Thyroid gland (tissue), 4 donors: ENCODE measurements at regions not wholly inside any gene's neighbourhood (a gene's known extent, or its start where the extent isn't known, plus 50 kb on each side); places are given as distances from the start of the nearest gene placed in this dataset.

Experiments
- DNase-seq, 2 donors: peaks; one replicate each; pipeline ENCODE4 v3.0.0-alpha.2; 2019
- H3K27ac ChIP-seq, 3 donors: fragments of 200-600 bp; sonication (generic); 1 replicate in 2 of 3; 2 replicates in 1 of 3; pipeline ENCODE4 v1.5.1; 2016 to 2019; ENCODE audit warnings: mild to moderate bottlenecking in 1 of 3, moderate library complexity in 1 of 3
- H3K27me3 ChIP-seq: fragments of 200-600 bp; sonication (generic); one replicate; pipeline ENCODE4 v1.5.1; 2019
- H3K36me3 ChIP-seq, 2 donors: fragments of 200-600 bp; sonication (generic); one replicate each; pipeline ENCODE4 v1.5.1; 2016 to 2019
- H3K4me1 ChIP-seq, 2 donors: fragments of 200-600 bp; sonication (generic); one replicate each; pipeline ENCODE4 v1.5.1; 2017 to 2019
- H3K4me3 ChIP-seq, 3 donors: fragments of 200-600 bp; sonication (generic); replicated peaks in 1 of 3; 1 replicate in 2 of 3; 2 replicates in 1 of 3; pipeline ENCODE4 v1.5.1; 2016; ENCODE audit warnings: mild to moderate bottlenecking in 1 of 3
- H3K9me3 ChIP-seq: fragments of 200-600 bp; sonication (generic); one replicate; pipeline ENCODE4 v1.5.1; 2017
- POLR2A ChIP-seq, 2 donors: fragments of 450-650 bp; IDR thresholded peaks; one replicate each; pipeline ENCODE4 v1.6.1; 2017; ENCODE audit warnings: antibody characterized with exemption in 2 of 2, mild to moderate bottlenecking in 2 of 2, moderate library complexity in 1 of 2
- WGBS, 2 donors: methylation state at CpG; one replicate each; pipeline ENCODE4 v1.1.5; 2017; 5-methylcytosine and 5-hydroxymethylcytosine counted together
- intact Hi-C: fragments of 100-400 bp; cut with DNase I; formaldehyde crosslinking; loops from one replicate; pipeline ENCODE4 v1.15.1; 2023
- TF ChIP-seq, protein P1 (sequence below), 6 experiments: fragments of 200-600 bp in 3 of 6; fragments of 450-650 bp in 3 of 6; sonication (generic) in 3 of 6; IDR thresholded peaks; one replicate each; pipeline ENCODE4 v1.5.1; 2016 to 2019; ENCODE audit warnings: antibody characterized with exemption in 6 of 6, mild to moderate bottlenecking in 2 of 6, inconsistent platforms in 1 of 6, moderate library complexity in 1 of 6

GRCh38 chr5:24767086-24767485 lies 122.3 kb upstream of the CDH10 start:
- no peaks in the 10 kb centered on the region for H3K4me1 ChIP-seq
- no peaks in the 10 kb centered on the region for H3K9me3 ChIP-seq
- no peaks in the 10 kb centered on the region for H3K36me3 ChIP-seq
- no peak overlapping the region for H3K4me3 ChIP-seq
- intact Hi-C loops, result no loop called here
- TF ChIP-seq, protein P1, sequence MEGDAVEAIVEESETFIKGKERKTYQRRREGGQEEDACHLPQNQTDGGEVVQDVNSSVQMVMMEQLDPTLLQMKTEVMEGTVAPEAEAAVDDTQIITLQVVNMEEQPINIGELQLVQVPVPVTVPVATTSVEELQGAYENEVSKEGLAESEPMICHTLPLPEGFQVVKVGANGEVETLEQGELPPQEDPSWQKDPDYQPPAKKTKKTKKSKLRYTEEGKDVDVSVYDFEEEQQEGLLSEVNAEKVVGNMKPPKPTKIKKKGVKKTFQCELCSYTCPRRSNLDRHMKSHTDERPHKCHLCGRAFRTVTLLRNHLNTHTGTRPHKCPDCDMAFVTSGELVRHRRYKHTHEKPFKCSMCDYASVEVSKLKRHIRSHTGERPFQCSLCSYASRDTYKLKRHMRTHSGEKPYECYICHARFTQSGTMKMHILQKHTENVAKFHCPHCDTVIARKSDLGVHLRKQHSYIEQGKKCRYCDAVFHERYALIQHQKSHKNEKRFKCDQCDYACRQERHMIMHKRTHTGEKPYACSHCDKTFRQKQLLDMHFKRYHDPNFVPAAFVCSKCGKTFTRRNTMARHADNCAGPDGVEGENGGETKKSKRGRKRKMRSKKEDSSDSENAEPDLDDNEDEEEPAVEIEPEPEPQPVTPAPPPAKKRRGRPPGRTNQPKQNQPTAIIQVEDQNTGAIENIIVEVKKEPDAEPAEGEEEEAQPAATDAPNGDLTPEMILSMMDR (IDR thresholded peaks at IDR 0.05), result no peak
- TF ChIP-seq POLR2A (IDR thresholded peaks at IDR 0.05), result no peak
- no peak for DNase-seq
- H3K27ac ChIP-seq, result no peak overlapping the region
- H3K27me3 ChIP-seq, result no peaks in the 10 kb centered on the region

GRCh38 chr5:24765219-24765618 lies 120.4 kb upstream of the CDH10 start:
- intact Hi-C loops, result no loop called here
- no peak for TF ChIP-seq POLR2A (IDR thresholded peaks at IDR 0.05)
- TF ChIP-seq, protein P1 (IDR thresholded peaks at IDR 0.05), result no peak

GRCh38 chr5:24750355-24750754 lies 105.6 kb upstream of the CDH10 start:
- 68 to 74% methylated on average over 3 of the region's 3 CpGs for WGBS, 2 donors
- DNase-seq, result no peak
- no peaks in the 10 kb centered on the region for H3K36me3 ChIP-seq
- intact Hi-C loops, result no loop called here
- TF ChIP-seq, protein P1 (IDR thresholded peaks at IDR 0.05), result no peak
- no peak for TF ChIP-seq POLR2A (IDR thresholded peaks at IDR 0.05)
- no peak overlapping the region for H3K4me3 ChIP-seq
- no peak overlapping the region for H3K27ac ChIP-seq
- no peaks in the 10 kb centered on the region for H3K4me1 ChIP-seq
- H3K27me3 ChIP-seq, result no peaks in the 10 kb centered on the region
- H3K9me3 ChIP-seq, result no peaks in the 10 kb centered on the region

More at GRCh38 chr5:24765219-24765618, 120.4 kb upstream of the CDH10 start:
- Histone ChIP-seq H3K4me3 (no peak overlapping the region), H3K27ac (no peak overlapping the region), H3K4me1 (no peaks in the 10 kb centered on the region), H3K9me3 (no peaks in the 10 kb centered on the region), H3K27me3 (no peaks in the 10 kb centered on the region), H3K36me3 (no peaks in the 10 kb centered on the region)
- WGBS, 2 donors, result 89 to 100% methylated on average over 1 of the region's 1 CpG
- DNase-seq, result no peak

GRCh38 chr5:24749701-24750100 lies 104.9 kb upstream of the CDH10 start:
- Histone ChIP-seq H3K36me3 (no peaks in the 10 kb centered on the region), H3K27me3 (no peaks in the 10 kb centered on the region), H3K4me3 (no peak overlapping the region), H3K4me1 (no peaks in the 10 kb centered on the region), H3K27ac (no peak overlapping the region), H3K9me3 (no peaks in the 10 kb centered on the region)
- TF ChIP-seq, protein P1 (IDR thresholded peaks at IDR 0.05), result no peak
- intact Hi-C loops, result no loop called here
- 91 to 92% methylated on average over 3 of the region's 3 CpGs for WGBS, 2 donors
- no peak for DNase-seq

GRCh38 chr5:24747327-24747726 lies 102.5 kb upstream of the CDH10 start:
- Histone ChIP-seq H3K4me1 (no peaks in the 10 kb centered on the region), H3K36me3 (no peaks in the 10 kb centered on the region), H3K4me3 (no peak overlapping the region), H3K27me3 (no peaks in the 10 kb centered on the region), H3K9me3 (no peaks in the 10 kb centered on the region), H3K27ac (no peak overlapping the region)
- WGBS, 2 donors, result 84 to 86% methylated on average over 6 of the region's 6 CpGs
- TF ChIP-seq POLR2A (IDR thresholded peaks at IDR 0.05), result no peak
- TF ChIP-seq, protein P1 (IDR thresholded peaks at IDR 0.05), result no peak
- intact Hi-C loops, result no loop called here
- no peak for DNase-seq
